Tibial nerve (tissue), 4 donors: ENCODE measurements at regions not wholly inside any gene's neighbourhood (a gene's known extent, or its start where the extent isn't known, plus 50 kb on each side); places are given as distances from the start of the nearest gene placed in this dataset.
"Not testable (repeated sequence)": the region's sequence is repeated elsewhere in the genome, so short reads cannot be mapped to it uniquely, and the experiment has no call there.

Source experiments
- CTCF ChIP-seq, 5 experiments: fragments of 200-600 bp in 3 of 5; fragments of 450-650 bp in 2 of 5; sonication (generic) in 3 of 5; IDR thresholded peaks; one replicate each; pipeline ENCODE4 v1.5.1; 2016 to 2019; ENCODE audit warnings: antibody characterized with exemption in 5 of 5, mild to moderate bottlenecking in 3 of 5, moderate library complexity in 2 of 5
- EP300 ChIP-seq, 2 donors: sonication (generic); formaldehyde crosslinking; IDR thresholded peaks; one replicate each; pipeline ENCODE4 v1.6.1; 2017; ENCODE audit warnings: antibody characterized with exemption in 2 of 2, mild to moderate bottlenecking in 1 of 2
- POLR2A ChIP-seq, 2 donors: fragments of 450-650 bp; IDR thresholded peaks; one replicate each; pipeline ENCODE4 v1.6.1; 2017; ENCODE audit warnings: antibody characterized with exemption in 2 of 2, mild to moderate bottlenecking in 2 of 2, moderate library complexity in 2 of 2

- not testable (repeated sequence) for TF ChIP-seq CTCF, EP300, POLR2A (IDR thresholded peaks at IDR 0.05)
These were observed 75.4 kb downstream of the C9orf152 start for GRCh38 chr9:110132531-110132930.
